ENCODE measurements at regions not wholly inside any gene's neighbourhood (a gene's known extent, or its start where the extent isn't known, plus 50 kb on each side); places are given as distances from the start of the nearest gene placed in this dataset.

- Histone ChIP-seq H3K4me1 (ENCODE audit: control insufficient read depth, extremely low read depth, insufficient read depth, low read length) (no peaks in the 10 kb centered on the region), H3K4me3 (replicated peaks in 1 of 3; ENCODE audit: insufficient read depth in 1 of 3, low read depth in 1 of 3, low read length in 3 of 3) (no peak overlapping the region), H3K36me3 (ENCODE audit: control insufficient read depth in 2 of 2, extremely low read depth in 1 of 2, insufficient read depth in 2 of 2, low read length in 2 of 2) (no peaks in the 10 kb centered on the region), H4K20me1 (replicated peaks; ENCODE audit: control insufficient read depth, extremely low read depth, insufficient read depth, low read length) (no peaks in the 10 kb centered on the region), H3K9me1 (replicated peaks; ENCODE audit: control insufficient read depth, extremely low read depth, insufficient read depth, low read length) (no peaks in the 10 kb centered on the region), H3K9me3 (replicated peaks; ENCODE audit: control insufficient read depth, insufficient read depth, low read length) (no peaks in the 10 kb centered on the region), H3K9ac (replicated peaks; ENCODE audit: extremely low read depth, insufficient read depth, low read length) (no peak overlapping the region), H3K4me2 (ENCODE audit: insufficient read depth, low read length) (no peak overlapping the region), H2AFZ (ENCODE audit: low read depth, low read length) (no peak overlapping the region), H3K79me2 (ENCODE audit: control insufficient read depth, insufficient read depth, low read length) (no peaks in the 10 kb centered on the region), H3K27ac (ENCODE audit: insufficient read depth, low read depth, low read length) (no peak overlapping the region), H3K27me3 (ENCODE audit: control insufficient read depth in 2 of 2, insufficient read depth in 2 of 2, low read length in 2 of 2) (peaks cover 0 to 2% of the 10 kb centered on the region in 2 experiments)
- intact Hi-C loops (cut with micrococcal nuclease) (no loop called here), dilution Hi-C loops (cut with MboI; ENCODE audit: extremely low pct_ligation_motif_present, low sequenced_read_pairs) (no loop called here)
- ChIA-PET POLR2A (no interaction called here), CTCF (no interaction called here)
- FAIRE-seq (no peak), DNase-seq (ENCODE audit: low read depth, low spot score) (no peak)
- TF ChIP-seq MYC (IDR thresholded peaks at IDR 0.05; ENCODE audit: low read depth, low read length) (no peak), GATA2 (IDR thresholded peaks at IDR 0.05; ENCODE audit: insufficient read depth, insufficient read length, low read depth, low read length) (peak; percentile 26), CTCF (IDR thresholded peaks at IDR 0.05; ENCODE audit: extremely low read depth in 1 of 2, insufficient read depth in 1 of 2, low read depth in 1 of 2, low read length in 2 of 2) (no peak)
- no TSS peak for BruUV-seq (replicated peaks)
These were observed 75.1 kb downstream of the PTTG1 start for GRCh38 chr5:160496784-160497183.

GRCh38 chr5:160497878-160498277 lies 76.2 kb downstream of the PTTG1 start:
- no TSS peak for BruUV-seq (replicated peaks)
- Histone ChIP-seq H3K9me1 (replicated peaks; ENCODE audit: control insufficient read depth, extremely low read depth, insufficient read depth, low read length) (no peaks in the 10 kb centered on the region), H3K4me3 (replicated peaks in 1 of 3; ENCODE audit: insufficient read depth in 1 of 3, low read depth in 1 of 3, low read length in 3 of 3) (no peak overlapping the region), H3K4me2 (ENCODE audit: insufficient read depth, low read length) (no peak overlapping the region), H2AFZ (ENCODE audit: low read depth, low read length) (no peak overlapping the region), H4K20me1 (replicated peaks; ENCODE audit: control insufficient read depth, extremely low read depth, insufficient read depth, low read length) (no peaks in the 10 kb centered on the region), H3K27me3 (ENCODE audit: control insufficient read depth in 2 of 2, insufficient read depth in 2 of 2, low read length in 2 of 2) (peaks cover 0 to 2% of the 10 kb centered on the region in 2 experiments), H3K9me3 (replicated peaks; ENCODE audit: control insufficient read depth, insufficient read depth, low read length) (no peaks in the 10 kb centered on the region), H3K4me1 (ENCODE audit: control insufficient read depth, extremely low read depth, insufficient read depth, low read length) (no peaks in the 10 kb centered on the region), H3K36me3 (ENCODE audit: control insufficient read depth in 2 of 2, extremely low read depth in 1 of 2, insufficient read depth in 2 of 2, low read length in 2 of 2) (no peaks in the 10 kb centered on the region), H3K27ac (ENCODE audit: insufficient read depth, low read depth, low read length) (no peak overlapping the region), H3K9ac (replicated peaks; ENCODE audit: extremely low read depth, insufficient read depth, low read length) (no peak overlapping the region), H3K79me2 (ENCODE audit: control insufficient read depth, insufficient read depth, low read length) (no peaks in the 10 kb centered on the region)
- ChIA-PET CTCF (interaction anchor here (1.3 to 2.3 kb wide), 2 partner anchors 10 to 58 kb away, joined by 5 to 9 read pairs; no protein-coding TSS in a partner anchor), POLR2A (no interaction called here)
- intact Hi-C loops (cut with micrococcal nuclease), result no loop called here
- DNase-seq (ENCODE audit: low read depth, low spot score), result no peak
- FAIRE-seq, result no peak
- dilution Hi-C loops (cut with MboI; ENCODE audit: extremely low pct_ligation_motif_present, low sequenced_read_pairs), result no loop called here
- TF ChIP-seq JUN (IDR thresholded peaks at IDR 0.05; ENCODE audit: borderline replicate concordance, insufficient read depth, insufficient read length, low read depth) (no peak), MYC (IDR thresholded peaks at IDR 0.05; ENCODE audit: low read depth, low read length) (no peak), GATA2 (IDR thresholded peaks at IDR 0.05; ENCODE audit: insufficient read depth, insufficient read length, low read depth, low read length) (no peak), POLR2AphosphoS5 (IDR thresholded peaks at IDR 0.05; ENCODE audit: insufficient read depth, low read depth, low read length) (no peak), POLR2A (IDR thresholded peaks at IDR 0.05; ENCODE audit: low read depth, low read length) (no peak), EZH2 (IDR thresholded peaks at IDR 0.05; ENCODE audit: borderline replicate concordance, low read depth, low read length, severe bottlenecking) (no peak), MAX (IDR thresholded peaks at IDR 0.05; ENCODE audit: insufficient read depth, insufficient read length) (no peak), FOS (IDR thresholded peaks at IDR 0.05; ENCODE audit: borderline replicate concordance, insufficient read depth, low read length) (no peak), CTCF (IDR thresholded peaks at IDR 0.05; ENCODE audit: extremely low read depth in 1 of 2, insufficient read depth in 1 of 2, low read depth in 1 of 2, low read length in 2 of 2) (no peak)
